Thymus (tissue), 11 donors: ENCODE measurements at regions not wholly inside any gene's neighbourhood (a gene's known extent, or its start where the extent isn't known, plus 50 kb on each side); places are given as distances from the start of the nearest gene placed in this dataset.
"Not testable (repeated sequence)": the region's sequence is repeated elsewhere in the genome, so short reads cannot be mapped to it uniquely, and the experiment has no call there.

Source experiments
- DNase-seq, 9 donors: peaks; one replicate each; pipeline ENCODE4 v3.0.0-alpha.2; 2013; ENCODE audit warnings: low spot score in 9 of 9, low read depth in 6 of 9, missing footprints in 1 of 9
- H3K27ac ChIP-seq, 2 donors: one replicate each; pipeline ENCODE4 v1.5.1; 2013; ENCODE audit warnings: control low read depth in 1 of 2, low read depth in 1 of 2, low read length in 1 of 2, mild to moderate bottlenecking in 1 of 2, moderate library complexity in 1 of 2
- H3K27me3 ChIP-seq, 2 donors: one replicate each; pipeline ENCODE4 v1.5.1; 2013; ENCODE audit warnings: low read length in 1 of 2; ENCODE audit not compliant: control insufficient read depth in 2 of 2, insufficient read depth in 1 of 2
- H3K36me3 ChIP-seq, 2 donors: one replicate each; pipeline ENCODE4 v1.5.1; 2013; ENCODE audit warnings: low read length in 1 of 2, mild to moderate bottlenecking in 1 of 2, moderate library complexity in 1 of 2; ENCODE audit not compliant: control insufficient read depth in 2 of 2, insufficient read depth in 2 of 2
- H3K4me1 ChIP-seq, 2 donors: one replicate each; pipeline ENCODE4 v1.5.1; 2013; ENCODE audit warnings: low read length in 2 of 2; ENCODE audit not compliant: control insufficient read depth in 2 of 2, insufficient read depth in 2 of 2
- H3K4me3 ChIP-seq, 2 donors: one replicate each; pipeline ENCODE4 v1.5.1; 2013; ENCODE audit warnings: low read length in 2 of 2, control low read depth in 1 of 2, mild to moderate bottlenecking in 1 of 2
- H3K9me3 ChIP-seq, 2 donors: one replicate each; pipeline ENCODE4 v1.5.1; 2013; ENCODE audit warnings: low read length in 1 of 2, mild to moderate bottlenecking in 1 of 2; ENCODE audit not compliant: control insufficient read depth in 2 of 2, insufficient read depth in 1 of 2
- WGBS: extraction: QIAGEN DNeasy Blood & Tissue Kit; methylation state at CpG from one replicate; pipeline ENCODE4 v1.1.7; 2013; 5-methylcytosine and 5-hydroxymethylcytosine counted together
- donor health status: healthy.

GRCh38 chr16:21522846-21523245 lies 76.5 kb upstream of the METTL9 start:
- not testable (repeated sequence) for H3K9me3 ChIP-seq, H3K4me3 ChIP-seq, H3K36me3 ChIP-seq, H3K27ac ChIP-seq, DNase-seq, H3K27me3 ChIP-seq
- peaks cover 15 to 20% of the 10 kb centered on the region in 2 donors for H3K4me1 ChIP-seq
- WGBS, result 96% methylated on average over 20 of the region's 20 CpGs

- H3K27ac ChIP-seq, result no peak overlapping the region
- H3K36me3 ChIP-seq, result no peaks in the 10 kb centered on the region
- H3K27me3 ChIP-seq, result no peaks in the 10 kb centered on the region
- DNase-seq, result no peak
- WGBS, result 94% methylated on average over 17 of the region's 17 CpGs
- H3K9me3 ChIP-seq, result no peaks in the 10 kb centered on the region
- H3K4me1 ChIP-seq, result peaks cover 10 to 15% of the 10 kb centered on the region in 2 donors
- no peak overlapping the region for H3K4me3 ChIP-seq
These were observed 75.8 kb upstream of the METTL9 start for GRCh38 chr16:21523411-21524067.

GRCh38 chr16:21524068-21524751 lies 75.2 kb upstream of the METTL9 start:
- H3K27ac ChIP-seq, result no peak overlapping the region
- no peaks in the 10 kb centered on the region for H3K9me3 ChIP-seq
- H3K4me3 ChIP-seq, result no peak overlapping the region
- H3K36me3 ChIP-seq, result no peaks in the 10 kb centered on the region
- no peak for DNase-seq
- peaks cover 10 to 12% of the 10 kb centered on the region in 2 donors for H3K4me1 ChIP-seq
- no peaks in the 10 kb centered on the region for H3K27me3 ChIP-seq
- WGBS, result 97% methylated on average over 9 of the region's 9 CpGs

- not testable (repeated sequence) for H3K27me3 ChIP-seq, DNase-seq, H3K4me3 ChIP-seq, H3K36me3 ChIP-seq, H3K9me3 ChIP-seq, H3K27ac ChIP-seq
- peaks cover 10 to 12% of the 10 kb centered on the region in 2 donors for H3K4me1 ChIP-seq
- 100% methylated on average over 1 of the region's 1 CpG for WGBS
These were observed 74.7 kb upstream of the METTL9 start for GRCh38 chr16:21524752-21525028.

- not testable (repeated sequence) for H3K27me3 ChIP-seq, H3K9me3 ChIP-seq, H3K27ac ChIP-seq, H3K36me3 ChIP-seq, H3K4me3 ChIP-seq, DNase-seq
- 94% methylated on average over 14 of the region's 14 CpGs for WGBS
- peaks cover 10 to 12% of the 10 kb centered on the region in 2 donors for H3K4me1 ChIP-seq
These were observed 74.1 kb upstream of the METTL9 start for GRCh38 chr16:21525029-21525895.

- not testable (repeated sequence) for H3K36me3 ChIP-seq, H3K9me3 ChIP-seq, H3K4me3 ChIP-seq, H3K27ac ChIP-seq, H3K27me3 ChIP-seq
- peak in 1 of 9 donors; percentile 45 for DNase-seq
- WGBS, result 72% methylated on average over 21 of the region's 21 CpGs
- H3K4me1 ChIP-seq, result peaks cover 8 to 12% of the 10 kb centered on the region in 2 donors
These were observed 73.1 kb upstream of the METTL9 start for GRCh38 chr16:21525956-21526922.

GRCh38 chr16:21526923-21527807 lies 72.2 kb upstream of the METTL9 start:
- Histone ChIP-seq H3K27ac (no peak overlapping the region), H3K36me3 (no peaks in the 10 kb centered on the region), H3K4me3 (no peak overlapping the region), H3K27me3 (no peaks in the 10 kb centered on the region), H3K4me1 (peaks cover 8 to 12% of the 10 kb centered on the region in 2 donors), H3K9me3 (no peaks in the 10 kb centered on the region)
- 93% methylated on average over 20 of the region's 20 CpGs for WGBS
- no peak for DNase-seq

GRCh38 chr16:21529060-21529658 lies 70.2 kb upstream of the METTL9 start:
- H3K4me3 ChIP-seq, H3K9me3 ChIP-seq, H3K36me3 ChIP-seq, H3K27me3 ChIP-seq, DNase-seq, H3K27ac ChIP-seq: not testable (repeated sequence)
- H3K4me1 ChIP-seq, result peaks cover 8 to 12% of the 10 kb centered on the region in 2 donors
- 95% methylated on average over 14 of the region's 14 CpGs for WGBS
